ENCODE measurements at regions not wholly inside any gene's neighbourhood (a gene's known extent, or its start where the extent isn't known, plus 50 kb on each side); places are given as distances from the start of the nearest gene placed in this dataset.

GRCh38 chr4:8778291-8778690 is 93.3 kb downstream of the HMX1 start:
- Histone ChIP-seq H3K27ac (no peak overlapping the region), H3K9me3 (no peaks in the 10 kb centered on the region), H3K27me3 (peaks cover 0 to 40% (median 8%) of the 10 kb centered on the region in 3 donors), H3K36me3 (no peaks in the 10 kb centered on the region), H3K4me1 (no peaks in the 10 kb centered on the region), H3K4me3 (no peak overlapping the region)
- WGBS, 5 donors: 50 to 75% (median 68%) methylated on average over 7 to 10 of the region's 10 CpGs
- intact Hi-C loops (cut with DNase I; ENCODE audit: low total_unique reads): no loop called here
- no peak for DNase-seq
- TF ChIP-seq CTCF (IDR thresholded peaks at IDR 0.05): no peak

GRCh38 chr4:8777320-8778196 is 94.1 kb downstream of the HMX1 start:
- Histone ChIP-seq H3K4me3 (no peak overlapping the region), H3K36me3 (no peaks in the 10 kb centered on the region), H3K9me3 (no peaks in the 10 kb centered on the region), H3K27me3 (peaks cover 0 to 40% (median 8%) of the 10 kb centered on the region in 3 donors), H3K27ac (no peak overlapping the region), H3K4me1 (no peaks in the 10 kb centered on the region)
- TF ChIP-seq EP300 (IDR thresholded peaks at IDR 0.05): no peak
- TF ChIP-seq CTCF (IDR thresholded peaks at IDR 0.05): no peak
- no peak for TF ChIP-seq POLR2AphosphoS5 (IDR thresholded peaks at IDR 0.05)
- no peak for TF ChIP-seq POLR2A (IDR thresholded peaks at IDR 0.05)
- intact Hi-C loops (cut with DNase I; ENCODE audit: low total_unique reads): no loop called here
- DNase-seq: no peak
- WGBS, 5 donors: 69 to 78% (median 74%) methylated on average over 8 to 12 of the region's 12 CpGs

GRCh38 chr4:8776366-8776765 is 95.3 kb downstream of the HMX1 start:
- Histone ChIP-seq H3K27ac (no peak overlapping the region), H3K4me1 (no peaks in the 10 kb centered on the region), H3K36me3 (no peaks in the 10 kb centered on the region), H3K27me3 (peaks cover 0 to 35% (median 8%) of the 10 kb centered on the region in 3 donors), H3K4me3 (no peak overlapping the region), H3K9me3 (no peaks in the 10 kb centered on the region)
- WGBS, 5 donors: 82 to 91% (median 83%) methylated on average over 5 to 6 of the region's 6 CpGs
- DNase-seq: no peak
- intact Hi-C loops (cut with DNase I; ENCODE audit: low total_unique reads): no loop called here
- TF ChIP-seq POLR2A (IDR thresholded peaks at IDR 0.05) (no peak), CTCF (IDR thresholded peaks at IDR 0.05) (no peak), EP300 (IDR thresholded peaks at IDR 0.05) (no peak), POLR2AphosphoS5 (IDR thresholded peaks at IDR 0.05) (no peak)

- DNase-seq: no peak
- Histone ChIP-seq H3K27me3 (peaks cover 0 to 30% (median 8%) of the 10 kb centered on the region in 3 donors), H3K36me3 (no peaks in the 10 kb centered on the region), H3K4me1 (no peaks in the 10 kb centered on the region), H3K9me3 (no peaks in the 10 kb centered on the region), H3K27ac (no peak overlapping the region), H3K4me3 (no peak overlapping the region)
- TF ChIP-seq POLR2AphosphoS5 (IDR thresholded peaks at IDR 0.05): no peak
- TF ChIP-seq CTCF (IDR thresholded peaks at IDR 0.05): no peak
- no peak for TF ChIP-seq POLR2A (IDR thresholded peaks at IDR 0.05)
- TF ChIP-seq EP300 (IDR thresholded peaks at IDR 0.05): no peak
- 79 to 88% (median 85%) methylated on average over 20 to 21 of the region's 21 CpGs for WGBS, 5 donors
- intact Hi-C loops (cut with DNase I; ENCODE audit: low total_unique reads): no loop called here
Observed at GRCh38 chr4:8775751-8776355, 95.8 kb downstream of the HMX1 start.

Measured in stomach (tissue), 8 donors.